Peyer's patch (tissue), 4 donors: ENCODE measurements at regions not wholly inside any gene's neighbourhood (a gene's known extent, or its start where the extent isn't known, plus 50 kb on each side); places are given as distances from the start of the nearest gene placed in this dataset.
"Not testable (repeated sequence)": the region's sequence is repeated elsewhere in the genome, so short reads cannot be mapped to it uniquely, and the experiment has no call there.

ENCODE experiments used
- POLR2A ChIP-seq, 2 donors: fragments of 450-650 bp; IDR thresholded peaks; one replicate each; pipeline ENCODE4 v1.5.1; 2017; ENCODE audit warnings: antibody characterized with exemption in 2 of 2, mild to moderate bottlenecking in 2 of 2, moderate library complexity in 2 of 2
- TF ChIP-seq, protein P1 (sequence below), 6 experiments: fragments of 450-650 bp in 4 of 6; fragments of 200-600 bp in 2 of 6; sonication (generic) in 1 of 6; IDR thresholded peaks; one replicate each; pipeline ENCODE4 v1.5.1; 2017 to 2019; ENCODE audit warnings: antibody characterized with exemption in 6 of 6, mild to moderate bottlenecking in 3 of 6, moderate library complexity in 1 of 6

DNA sequence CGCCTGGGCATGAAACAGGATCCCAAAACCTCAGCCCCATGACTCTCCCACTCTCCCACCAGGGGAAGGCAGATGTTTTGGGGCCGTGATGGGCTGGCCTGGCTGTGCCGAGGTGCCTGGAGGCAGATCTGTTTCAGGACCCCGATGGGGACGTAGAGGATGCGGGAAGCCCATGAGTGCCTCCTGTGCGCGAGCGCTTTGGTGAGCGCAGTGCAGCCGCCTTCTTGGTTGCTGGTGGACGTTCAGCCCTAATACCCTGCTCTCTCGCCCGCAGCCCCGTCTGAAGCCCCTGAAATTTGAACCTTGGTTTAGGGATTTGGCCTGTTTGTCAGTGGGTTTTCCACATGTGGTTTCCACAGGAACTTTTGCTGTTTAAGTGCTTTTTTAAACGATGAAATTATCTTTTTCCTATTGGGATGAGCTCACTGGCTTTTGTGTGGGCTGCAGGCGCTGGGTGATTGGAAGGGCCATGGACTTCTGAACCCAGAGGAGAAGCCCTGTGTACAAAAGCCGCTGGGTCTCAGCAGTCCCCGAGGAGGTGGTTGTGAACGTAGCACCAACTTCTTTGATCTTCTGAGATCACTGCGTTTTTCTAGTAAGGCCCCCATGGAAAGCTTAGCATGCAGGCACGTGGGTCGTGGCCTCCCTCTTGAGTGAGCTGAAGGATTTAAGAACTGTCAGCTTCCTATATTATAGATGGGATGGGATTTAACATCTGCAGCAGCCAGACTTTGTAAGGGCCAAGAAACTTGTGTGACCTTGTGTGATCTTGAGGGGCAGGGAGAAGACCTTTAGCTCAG is 148.9 kb upstream of the ZNF469 start:
- not testable (repeated sequence) for TF ChIP-seq POLR2A (IDR thresholded peaks at IDR 0.05)
- TF ChIP-seq, protein P1, sequence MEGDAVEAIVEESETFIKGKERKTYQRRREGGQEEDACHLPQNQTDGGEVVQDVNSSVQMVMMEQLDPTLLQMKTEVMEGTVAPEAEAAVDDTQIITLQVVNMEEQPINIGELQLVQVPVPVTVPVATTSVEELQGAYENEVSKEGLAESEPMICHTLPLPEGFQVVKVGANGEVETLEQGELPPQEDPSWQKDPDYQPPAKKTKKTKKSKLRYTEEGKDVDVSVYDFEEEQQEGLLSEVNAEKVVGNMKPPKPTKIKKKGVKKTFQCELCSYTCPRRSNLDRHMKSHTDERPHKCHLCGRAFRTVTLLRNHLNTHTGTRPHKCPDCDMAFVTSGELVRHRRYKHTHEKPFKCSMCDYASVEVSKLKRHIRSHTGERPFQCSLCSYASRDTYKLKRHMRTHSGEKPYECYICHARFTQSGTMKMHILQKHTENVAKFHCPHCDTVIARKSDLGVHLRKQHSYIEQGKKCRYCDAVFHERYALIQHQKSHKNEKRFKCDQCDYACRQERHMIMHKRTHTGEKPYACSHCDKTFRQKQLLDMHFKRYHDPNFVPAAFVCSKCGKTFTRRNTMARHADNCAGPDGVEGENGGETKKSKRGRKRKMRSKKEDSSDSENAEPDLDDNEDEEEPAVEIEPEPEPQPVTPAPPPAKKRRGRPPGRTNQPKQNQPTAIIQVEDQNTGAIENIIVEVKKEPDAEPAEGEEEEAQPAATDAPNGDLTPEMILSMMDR (IDR thresholded peaks at IDR 0.05), result not testable (repeated sequence)
